WERI-Rb-1 (cell line): ENCODE measurements at regions not wholly inside any gene's neighbourhood (a gene's known extent, or its start where the extent isn't known, plus 50 kb on each side); places are given as distances from the start of the nearest gene placed in this dataset.
A peak's percentile ranks its signal among the peaks of the same experiment; 100 is the strongest.
"Not testable (repeated sequence)": the region's sequence is repeated elsewhere in the genome, so short reads cannot be mapped to it uniquely, and the experiment has no call there.

ENCODE experiments used
- DNase-seq: peaks from one replicate; pipeline ENCODE4 v3.0.0-alpha.2; 2020
- H3K27ac ChIP-seq: fragments of 250-450 bp; sonication (Bioruptor Pico); 2 replicates; pipeline ENCODE4 v1.5.1; 2020; ENCODE audit warnings: mild to moderate bottlenecking, moderate library complexity
- H3K27me3 ChIP-seq: fragments of 250-450 bp; sonication (Bioruptor Pico); 2 replicates; pipeline ENCODE4 v1.5.1; 2021; ENCODE audit warnings: mild to moderate bottlenecking, low read depth, moderate library complexity; ENCODE audit not compliant: insufficient read depth, severe bottlenecking
- H3K36me3 ChIP-seq: fragments of 250-450 bp; sonication (Bioruptor Pico); 2 replicates; pipeline ENCODE4 v1.5.1; 2020; ENCODE audit warnings: mild to moderate bottlenecking, moderate library complexity
- H3K4me3 ChIP-seq: 2 replicates; pipeline ENCODE4 v1.5.1; 2011; ENCODE audit warnings: low read depth, mild to moderate bottlenecking, control low read depth, low read length
- H3K9me3 ChIP-seq: fragments of 250-450 bp; sonication (Bioruptor Pico); 2 replicates; pipeline ENCODE4 v1.5.1; 2021; ENCODE audit warnings: mild to moderate bottlenecking, moderate library complexity; ENCODE audit not compliant: severe bottlenecking
- CTCF ChIP-seq: IDR thresholded peaks from 2 replicates; pipeline ENCODE4 v1.5.1; 2011; ENCODE audit warnings: low read depth, mild to moderate bottlenecking, control low read depth, inconsistent platforms, low read length

GRCh38 chr12:9406564-9407424 is 198.6 kb upstream of the PZP start:
- no peak for TF ChIP-seq CTCF
- Histone ChIP-seq H3K9me3 (no peaks in the 10 kb centered on the region), H3K27me3 (no peaks in the 10 kb centered on the region), H3K4me3 (no peak overlapping the region), H3K27ac (no peak overlapping the region), H3K36me3 (no peaks in the 10 kb centered on the region)
- no peak for DNase-seq

- Histone ChIP-seq H3K27me3 (no peaks in the 10 kb centered on the region), H3K9me3 (no peaks in the 10 kb centered on the region), H3K4me3 (peak overlapping the region; percentile 22), H3K36me3 (no peaks in the 10 kb centered on the region), H3K27ac (no peak overlapping the region)
- no peak for DNase-seq
- no peak for TF ChIP-seq CTCF
Observed at GRCh38 chr12:9405886-9406563, 197.8 kb upstream of the PZP start.

- no peaks in the 10 kb centered on the region for H3K27me3 ChIP-seq
- H3K27ac ChIP-seq: no peak overlapping the region
- no peak for DNase-seq
- H3K36me3 ChIP-seq: no peaks in the 10 kb centered on the region
- H3K9me3 ChIP-seq: no peaks in the 10 kb centered on the region
- no peak for TF ChIP-seq CTCF
- no peak overlapping the region for H3K4me3 ChIP-seq
Observed at GRCh38 chr12:9404469-9405260, 196.5 kb upstream of the PZP start.

GRCh38 chr12:9404031-9404430 is 195.8 kb upstream of the PZP start:
- no peaks in the 10 kb centered on the region for H3K27me3 ChIP-seq
- H3K36me3 ChIP-seq: no peaks in the 10 kb centered on the region
- no peaks in the 10 kb centered on the region for H3K9me3 ChIP-seq
- TF ChIP-seq CTCF: no peak
- no peak for DNase-seq
- H3K4me3 ChIP-seq: no peak overlapping the region
- no peak overlapping the region for H3K27ac ChIP-seq

- H3K9me3 ChIP-seq, DNase-seq, H3K27me3 ChIP-seq, H3K27ac ChIP-seq, H3K36me3 ChIP-seq: not testable (repeated sequence)
- peak overlapping the region; percentile 30 for H3K4me3 ChIP-seq
Observed at GRCh38 chr12:9402432-9403040, 194.3 kb upstream of the PZP start.

GRCh38 chr12:9396367-9396766 is 188.2 kb upstream of the PZP start:
- H3K27ac ChIP-seq, H3K4me3 ChIP-seq, H3K27me3 ChIP-seq, DNase-seq, H3K36me3 ChIP-seq, H3K9me3 ChIP-seq: not testable (repeated sequence)

GRCh38 chr12:9395220-9395619 is 187.0 kb upstream of the PZP start:
- H3K27me3 ChIP-seq, H3K36me3 ChIP-seq, DNase-seq, H3K27ac ChIP-seq, H3K4me3 ChIP-seq, H3K9me3 ChIP-seq: not testable (repeated sequence)
